ENCODE measurements at regions not wholly inside any gene's neighbourhood (a gene's known extent, or its start where the extent isn't known, plus 50 kb on each side); places are given as distances from the start of the nearest gene placed in this dataset.

DNA sequence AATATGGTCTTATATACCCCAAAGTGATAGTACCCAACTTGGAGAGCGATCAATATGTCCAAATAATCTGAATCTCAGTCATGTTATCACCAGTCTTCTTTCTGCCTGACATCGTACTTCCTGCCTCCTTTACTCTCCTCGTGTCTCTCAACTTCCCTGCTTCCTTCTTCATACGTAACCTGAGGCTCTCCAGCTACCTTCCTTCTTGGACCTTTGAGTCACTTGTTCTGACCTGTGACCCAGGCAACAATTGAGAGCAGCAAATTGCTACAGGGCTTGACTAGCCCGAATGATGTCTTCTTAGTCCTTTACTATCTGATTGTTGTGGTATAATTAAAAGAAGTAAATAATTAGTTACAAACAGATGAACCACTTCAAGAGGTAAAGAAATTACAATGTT, 145.9 kb upstream of the MBNL1 start:
- no peaks in the 10 kb centered on the region for H3K27me3 ChIP-seq (ENCODE audit: control insufficient read depth in 4 of 4, insufficient read depth in 4 of 4, low read length in 3 of 4)
- no peak for DNase-seq (ENCODE audit: low spot score)
- 73% methylated on average over 5 of the region's 5 CpGs for WGBS
- H3K27ac ChIP-seq (ENCODE audit: low read depth in 1 of 2, low read length in 2 of 2), result no peak overlapping the region
- no peaks in the 10 kb centered on the region for H3K36me3 ChIP-seq (ENCODE audit: control insufficient read depth in 4 of 4, insufficient read depth in 3 of 4, low read depth in 1 of 4, low read length in 3 of 4)
- H3K9me3 ChIP-seq (ENCODE audit: control insufficient read depth in 4 of 4, low read length in 3 of 4), result no peaks in the 10 kb centered on the region
- no peak overlapping the region for H3K9ac ChIP-seq (ENCODE audit: low read depth in 1 of 2, low read length in 2 of 2)
- TF ChIP-seq RAD21 (IDR thresholded peaks at IDR 0.05) (no peak), SP1 (IDR thresholded peaks at IDR 0.05) (no peak), FOXA2 (IDR thresholded peaks at IDR 0.05) (no peak), ATF3 (IDR thresholded peaks at IDR 0.05) (no peak), YY1 (IDR thresholded peaks at IDR 0.05) (no peak), NR2F2 (IDR thresholded peaks at IDR 0.05) (no peak), GABPA (IDR thresholded peaks at IDR 0.05 in 1 of 2, conservative IDR thresholded peaks at IDR 0.05 in 1 of 2) (no peak), JUND (IDR thresholded peaks at IDR 0.05) (no peak), HNF4G (IDR thresholded peaks at IDR 0.05) (no peak), HNF4A (conservative IDR thresholded peaks at IDR 0.05) (no peak), FOXA1 (IDR thresholded peaks at IDR 0.05) (no peak), RXRA (IDR thresholded peaks at IDR 0.05) (no peak), EGR1 (IDR thresholded peaks at IDR 0.05; ENCODE audit: low read depth in 2 of 2) (no peak), REST (IDR thresholded peaks at IDR 0.05) (no peak), TAF1 (conservative IDR thresholded peaks at IDR 0.05) (no peak)
- TF ChIP-seq, protein P1, sequence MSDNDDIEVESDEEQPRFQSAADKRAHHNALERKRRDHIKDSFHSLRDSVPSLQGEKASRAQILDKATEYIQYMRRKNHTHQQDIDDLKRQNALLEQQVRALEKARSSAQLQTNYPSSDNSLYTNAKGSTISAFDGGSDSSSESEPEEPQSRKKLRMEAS (IDR thresholded peaks at IDR 0.05), result no peak
- TF ChIP-seq, protein P2, sequence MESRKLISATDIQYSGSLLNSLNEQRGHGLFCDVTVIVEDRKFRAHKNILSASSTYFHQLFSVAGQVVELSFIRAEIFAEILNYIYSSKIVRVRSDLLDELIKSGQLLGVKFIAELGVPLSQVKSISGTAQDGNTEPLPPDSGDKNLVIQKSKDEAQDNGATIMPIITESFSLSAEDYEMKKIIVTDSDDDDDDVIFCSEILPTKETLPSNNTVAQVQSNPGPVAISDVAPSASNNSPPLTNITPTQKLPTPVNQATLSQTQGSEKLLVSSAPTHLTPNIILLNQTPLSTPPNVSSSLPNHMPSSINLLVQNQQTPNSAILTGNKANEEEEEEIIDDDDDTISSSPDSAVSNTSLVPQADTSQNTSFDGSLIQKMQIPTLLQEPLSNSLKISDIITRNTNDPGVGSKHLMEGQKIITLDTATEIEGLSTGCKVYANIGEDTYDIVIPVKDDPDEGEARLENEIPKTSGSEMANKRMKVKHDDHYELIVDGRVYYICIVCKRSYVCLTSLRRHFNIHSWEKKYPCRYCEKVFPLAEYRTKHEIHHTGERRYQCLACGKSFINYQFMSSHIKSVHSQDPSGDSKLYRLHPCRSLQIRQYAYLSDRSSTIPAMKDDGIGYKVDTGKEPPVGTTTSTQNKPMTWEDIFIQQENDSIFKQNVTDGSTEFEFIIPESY (IDR thresholded peaks at IDR 0.05), result no peak
- TF ChIP-seq, protein P3, sequence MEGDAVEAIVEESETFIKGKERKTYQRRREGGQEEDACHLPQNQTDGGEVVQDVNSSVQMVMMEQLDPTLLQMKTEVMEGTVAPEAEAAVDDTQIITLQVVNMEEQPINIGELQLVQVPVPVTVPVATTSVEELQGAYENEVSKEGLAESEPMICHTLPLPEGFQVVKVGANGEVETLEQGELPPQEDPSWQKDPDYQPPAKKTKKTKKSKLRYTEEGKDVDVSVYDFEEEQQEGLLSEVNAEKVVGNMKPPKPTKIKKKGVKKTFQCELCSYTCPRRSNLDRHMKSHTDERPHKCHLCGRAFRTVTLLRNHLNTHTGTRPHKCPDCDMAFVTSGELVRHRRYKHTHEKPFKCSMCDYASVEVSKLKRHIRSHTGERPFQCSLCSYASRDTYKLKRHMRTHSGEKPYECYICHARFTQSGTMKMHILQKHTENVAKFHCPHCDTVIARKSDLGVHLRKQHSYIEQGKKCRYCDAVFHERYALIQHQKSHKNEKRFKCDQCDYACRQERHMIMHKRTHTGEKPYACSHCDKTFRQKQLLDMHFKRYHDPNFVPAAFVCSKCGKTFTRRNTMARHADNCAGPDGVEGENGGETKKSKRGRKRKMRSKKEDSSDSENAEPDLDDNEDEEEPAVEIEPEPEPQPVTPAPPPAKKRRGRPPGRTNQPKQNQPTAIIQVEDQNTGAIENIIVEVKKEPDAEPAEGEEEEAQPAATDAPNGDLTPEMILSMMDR (IDR thresholded peaks at IDR 0.05; ENCODE audit: low read depth, low read length, missing input control), result no peak
- no peak overlapping the region for H3K4me3 ChIP-seq (ENCODE audit: low read depth in 1 of 3, low read length in 3 of 3)
- H3K4me1 ChIP-seq (ENCODE audit: control insufficient read depth in 4 of 4, insufficient read depth in 4 of 4, low read length in 3 of 4), result no peaks in the 10 kb centered on the region
